ENCODE measurements at regions not wholly inside any gene's neighbourhood (a gene's known extent, or its start where the extent isn't known, plus 50 kb on each side); places are given as distances from the start of the nearest gene placed in this dataset.

GRCh38 chr20:6489361-6490171 is 277.9 kb upstream of the BMP2 start:
- no peak for DNase-seq

GRCh38 chr20:6485351-6485750 is 282.1 kb upstream of the BMP2 start:
- DNase-seq, result no peak

GRCh38 chr20:6483727-6484126 is 283.8 kb upstream of the BMP2 start:
- DNase-seq, result no peak

- DNase-seq, result no peak
Measured at GRCh38 chr20:6482486-6482885, 285.0 kb upstream of the BMP2 start.

GRCh38 chr20:6480328-6481200 is 286.9 kb upstream of the BMP2 start:
- DNase-seq, result no peak

- no peak for DNase-seq
Measured at GRCh38 chr20:6473197-6473596, 294.3 kb upstream of the BMP2 start.

GRCh38 chr20:6471871-6472270 is 295.6 kb upstream of the BMP2 start:
- DNase-seq, result no peak

- no peak for DNase-seq
Measured at GRCh38 chr20:6471110-6471647, 296.3 kb upstream of the BMP2 start.

- DNase-seq, result no peak
Measured at GRCh38 chr20:6469695-6470094, 297.8 kb upstream of the BMP2 start.

- DNase-seq, result no peak
Measured at GRCh38 chr20:6468423-6469116, 298.9 kb upstream of the BMP2 start.

GRCh38 chr20:6467562-6467961 is 299.9 kb upstream of the BMP2 start:
- DNase-seq, result no peak

- DNase-seq, result no peak
Measured at GRCh38 chr20:6466075-6466810, 301.2 kb upstream of the BMP2 start.

- DNase-seq, result no peak
Measured at GRCh38 chr20:6450841-6451240, 316.6 kb upstream of the BMP2 start.

- DNase-seq, result no peak
Measured at GRCh38 chr20:6440443-6440799, 317.6 kb upstream of the FERMT1 start.

- DNase-seq, result no peak
Measured at GRCh38 chr20:6439737-6440442, 317.1 kb upstream of the FERMT1 start.

GRCh38 chr20:6434131-6434530 is 311.3 kb upstream of the FERMT1 start:
- DNase-seq, result no peak

GRCh38 chr20:6430381-6430780 is 307.6 kb upstream of the FERMT1 start:
- DNase-seq, result no peak

- DNase-seq, result no peak
Measured at GRCh38 chr20:6426287-6426891, 303.6 kb upstream of the FERMT1 start.

- DNase-seq, result no peak
Measured at GRCh38 chr20:6421321-6422248, 298.8 kb upstream of the FERMT1 start.

GRCh38 chr20:6420336-6420735 is 297.5 kb upstream of the FERMT1 start:
- DNase-seq, result no peak

Measured in right kidney (tissue), 1 donor.